GM23248 (cell line): ENCODE measurements at regions not wholly inside any gene's neighbourhood (a gene's known extent, or its start where the extent isn't known, plus 50 kb on each side); places are given as distances from the start of the nearest gene placed in this dataset.

Experiments
- DNase-seq: peaks from one replicate; pipeline ENCODE4 v3.0.0-alpha.2; 2015
- H2AFZ ChIP-seq: fragments of 200-600 bp; sonication (generic); 2 replicates; pipeline ENCODE4 v1.6.1; 2016; ENCODE audit warnings: antibody characterized with exemption
- H3F3A ChIP-seq: fragments of 200-600 bp; sonication (generic); 2 replicates; pipeline ENCODE4 v1.6.1; 2016; ENCODE audit warnings: mild to moderate bottlenecking, antibody characterized with exemption, mixed run types; ENCODE audit not compliant: insufficient read depth
- H3K27ac ChIP-seq: fragments of 200-600 bp; sonication (generic); 2 replicates; pipeline ENCODE4 v1.5.1; 2016; ENCODE audit warnings: mild to moderate bottlenecking
- H3K27me3 ChIP-seq: fragments of 200-600 bp; sonication (generic); replicated peaks from 2 replicates; pipeline ENCODE4 v1.6.1; 2016; ENCODE audit warnings: mild to moderate bottlenecking; ENCODE audit not compliant: insufficient read depth
- H3K36me3 ChIP-seq: fragments of 200-600 bp; sonication (generic); 2 replicates; pipeline ENCODE4 v1.6.1; 2016; ENCODE audit warnings: low read depth, mild to moderate bottlenecking
- H3K4me1 ChIP-seq: fragments of 200-600 bp; sonication (generic); 2 replicates; pipeline ENCODE4 v1.6.1; 2016; ENCODE audit warnings: mild to moderate bottlenecking; ENCODE audit not compliant: insufficient read depth
- H3K4me2 ChIP-seq: fragments of 200-600 bp; sonication (generic); one replicate; pipeline ENCODE4 v1.6.1; 2016; ENCODE audit warnings: mild to moderate bottlenecking; ENCODE audit not compliant: unreplicated experiment
- H3K4me3 ChIP-seq: fragments of 200-600 bp; sonication (generic); 2 replicates; pipeline ENCODE4 v1.5.1; 2016; ENCODE audit warnings: mild to moderate bottlenecking
- H3K79me2 ChIP-seq: fragments of 200-600 bp; sonication (generic); 2 replicates; pipeline ENCODE4 v1.6.1; 2016; ENCODE audit warnings: mild to moderate bottlenecking; ENCODE audit not compliant: insufficient read depth
- H3K9ac ChIP-seq: fragments of 200-600 bp; sonication (generic); 2 replicates; pipeline ENCODE4 v1.6.1; 2016; ENCODE audit warnings: mild to moderate bottlenecking
- H3K9me2 ChIP-seq: fragments of 200-600 bp; sonication (generic); 2 replicates; pipeline ENCODE4 v1.6.1; 2016; ENCODE audit warnings: mixed run types, mild to moderate bottlenecking, moderate library complexity; ENCODE audit not compliant: insufficient read depth
- H3K9me3 ChIP-seq: fragments of 200-600 bp; sonication (generic); one replicate; pipeline ENCODE4 v1.6.1; 2017; ENCODE audit warnings: low read depth
- H4K20me1 ChIP-seq: fragments of 200-600 bp; sonication (generic); 2 replicates; pipeline ENCODE4 v1.6.0; 2016; ENCODE audit not compliant: insufficient read depth
- EZH2 ChIP-seq: fragments of 200-600 bp; sonication (generic); IDR thresholded peaks from 2 replicates; pipeline ENCODE4 v1.6.1; 2018; ENCODE audit warnings: antibody characterized with exemption, mild to moderate bottlenecking; ENCODE audit not compliant: insufficient read depth, poor library complexity, severe bottlenecking
- EZH2phosphoT487 ChIP-seq: fragments of 200-600 bp; sonication (generic); IDR thresholded peaks from 2 replicates; pipeline ENCODE4 v1.6.1; 2018; ENCODE audit warnings: antibody characterized with exemption, moderate library complexity, mild to moderate bottlenecking, low read depth; ENCODE audit not compliant: insufficient read depth
- WGBS, 2 experiments: methylation state at CpG; one replicate each; pipeline ENCODE4 v1.1.6; 2015 to 2017; ENCODE audit warnings: low lambda C conversion rate in 2 of 2, low coverage in 1 of 2; ENCODE audit errors: missing lambda C conversion rate in 2 of 2; 5-methylcytosine and 5-hydroxymethylcytosine counted together
- in situ Hi-C: fragments of 300-500 bp; cut with MboI; formaldehyde crosslinking; loops from 2 replicates; pipeline ENCODE4 v1.15.0; 2020

- Histone ChIP-seq H3K9me3 (no peaks in the 10 kb centered on the region), H3K27ac (peak overlapping the region; percentile 51), H3K4me1 (peaks cover 19% of the 10 kb centered on the region), H3K36me3 (no peaks in the 10 kb centered on the region), H3K4me2 (peak overlapping the region; percentile 86), H3F3A (peaks cover 24% of the 10 kb centered on the region), H3K9me2 (no peaks in the 10 kb centered on the region), H3K27me3 (no peaks in the 10 kb centered on the region), H3K79me2 (no peaks in the 10 kb centered on the region), H4K20me1 (no peaks in the 10 kb centered on the region), H2AFZ (peak overlapping the region; percentile 87), H3K9ac (peak overlapping the region; percentile 62), H3K4me3 (peak overlapping the region; percentile 67)
- TF ChIP-seq EZH2 = no peak
- in situ Hi-C loops = no loop called here
- 1 to 2% methylated on average over 3 of the region's 3 CpGs for whole genome bisulfite sequencing, 2 experiments
- DNase-seq = peak; percentile 77
Measured at GRCh38 chr2:61670591-61671501, 132.7 kb upstream of the XPO1 start.

GRCh38 chr2:61664190-61664589, 126.0 kb upstream of the XPO1 start:
- Histone ChIP-seq H4K20me1 (no peaks in the 10 kb centered on the region), H3K27me3 (no peaks in the 10 kb centered on the region), H3K27ac (no peak overlapping the region), H3K79me2 (no peaks in the 10 kb centered on the region), H3K4me2 (no peak overlapping the region), H3K4me1 (peaks cover 6% of the 10 kb centered on the region; the same call in 1 of the 2 replicates), H3K9ac (no peak overlapping the region), H3K9me3 (no peaks in the 10 kb centered on the region), H3K4me3 (no peak overlapping the region), H3F3A (no peaks in the 10 kb centered on the region), H3K9me2 (no peaks in the 10 kb centered on the region), H2AFZ (no peak overlapping the region), H3K36me3 (no peaks in the 10 kb centered on the region)
- no peak for DNase-seq
- in situ Hi-C loops = no loop called here
- WGBS, 2 experiments = 89 to 96% methylated on average over 1 of the region's 1 CpG
- TF ChIP-seq EZH2phosphoT487 (no peak), EZH2 (no peak)

GRCh38 chr2:61662990-61663389, 124.8 kb upstream of the XPO1 start:
- in situ Hi-C loops = no loop called here
- Histone ChIP-seq H4K20me1 (no peaks in the 10 kb centered on the region), H3K4me3 (no peak overlapping the region), H3K9me2 (no peaks in the 10 kb centered on the region), H3K27ac (no peak overlapping the region), H3K36me3 (no peaks in the 10 kb centered on the region), H3K4me2 (no peak overlapping the region), H3K79me2 (no peaks in the 10 kb centered on the region), H3K9me3 (no peaks in the 10 kb centered on the region), H3K27me3 (no peaks in the 10 kb centered on the region), H3K9ac (no peak overlapping the region), H2AFZ (no peak overlapping the region), H3K4me1 (peaks cover 9% of the 10 kb centered on the region; the same call in 1 of the 2 replicates), H3F3A (no peaks in the 10 kb centered on the region)
- no peak for DNase-seq
- WGBS, 2 experiments = 85 to 87% methylated on average over 7 of the region's 7 CpGs
- TF ChIP-seq EZH2phosphoT487 = no peak
- TF ChIP-seq EZH2 = no peak

GRCh38 chr2:61660511-61661388, 122.6 kb upstream of the XPO1 start:
- no peak overlapping the region for H3K27ac ChIP-seq
- no peaks in the 10 kb centered on the region for H3K9me2 ChIP-seq
- H3K4me1 ChIP-seq = peaks cover 9% of the 10 kb centered on the region; the same call in 1 of the 2 replicates
- in situ Hi-C loops = no loop called here
- H3K27me3 ChIP-seq = no peaks in the 10 kb centered on the region
- no peak overlapping the region for H2AFZ ChIP-seq
- no peak overlapping the region for H3K9ac ChIP-seq
- no peaks in the 10 kb centered on the region for H3K9me3 ChIP-seq
- H3K79me2 ChIP-seq = no peaks in the 10 kb centered on the region
- no peaks in the 10 kb centered on the region for H3F3A ChIP-seq
- no peak overlapping the region for H3K4me3 ChIP-seq
- no peak overlapping the region for H3K4me2 ChIP-seq
- no peaks in the 10 kb centered on the region for H3K36me3 ChIP-seq
- no peak for TF ChIP-seq EZH2
- TF ChIP-seq EZH2phosphoT487 = no peak
- H4K20me1 ChIP-seq = no peaks in the 10 kb centered on the region
- 62 to 68% methylated on average over 4 of the region's 4 CpGs for WGBS, 2 experiments
- DNase-seq = no peak
